Kidney (tissue), 13 donors: ENCODE measurements at regions not wholly inside any gene's neighbourhood (a gene's known extent, or its start where the extent isn't known, plus 50 kb on each side); places are given as distances from the start of the nearest gene placed in this dataset.
A peak's percentile ranks its signal among the peaks of the same experiment; 100 is the strongest.

Experiments
- DNase-seq, 5 donors: peaks; one replicate each; pipeline ENCODE4 v3.0.0-alpha.2; 2013 to 2020
- FAIRE-seq: peaks from 2 replicates; lab custom pipeline; 2012; peaks lifted over from hg19 to GRCh38; lab: Jason Lieb, UNC
- H3K27ac ChIP-seq, 2 donors: one replicate each; pipeline ENCODE4 v1.7.0; 2013; ENCODE audit warnings: low read depth in 2 of 2, low read length in 2 of 2, inconsistent platforms in 1 of 2
- H3K27me3 ChIP-seq: one replicate; pipeline ENCODE4 v1.7.1; 2013; ENCODE audit warnings: low read length, inconsistent platforms; ENCODE audit not compliant: control insufficient read depth, insufficient read depth
- H3K36me3 ChIP-seq, 3 donors: one replicate each; pipeline versions ENCODE4 v1.7.0 to v1.7.1; 2013; ENCODE audit warnings: low read length in 3 of 3, control low read depth in 1 of 3, inconsistent platforms in 1 of 3; ENCODE audit not compliant: insufficient read depth in 3 of 3, control insufficient read depth in 2 of 3
- H3K4me1 ChIP-seq, 3 donors: one replicate each; pipeline versions ENCODE4 v1.7.0 to v1.7.1; 2013; ENCODE audit warnings: low read length in 3 of 3, inconsistent platforms in 1 of 3, low read depth in 1 of 3; ENCODE audit not compliant: control insufficient read depth in 2 of 3, insufficient read depth in 2 of 3
- H3K4me3 ChIP-seq, 3 donors: one replicate each; pipeline versions ENCODE4 v1.7.0 to v1.8.1; 2013; ENCODE audit warnings: low read length in 3 of 3, control low read depth in 1 of 3, inconsistent platforms in 1 of 3
- H3K9ac ChIP-seq, 3 donors: one replicate each; pipeline versions ENCODE4 v1.7.0 to v1.7.1; 2013; ENCODE audit warnings: low read length in 3 of 3, control low read depth in 1 of 3, inconsistent platforms in 1 of 3
- H3K9me3 ChIP-seq, 3 donors: one replicate each; pipeline versions ENCODE4 v1.7.0 to v1.7.1; 2013; ENCODE audit warnings: low read length in 3 of 3, control low read depth in 1 of 3, inconsistent platforms in 1 of 3; ENCODE audit not compliant: control insufficient read depth in 2 of 3, insufficient read depth in 1 of 3
- CTCF ChIP-seq: IDR thresholded peaks from 3 replicates; pipeline ENCODE4 v1.5.1; 2012; ENCODE audit warnings: mild to moderate bottlenecking, moderate library complexity, borderline replicate concordance; ENCODE audit not compliant: insufficient read depth; ENCODE audit errors: extremely low read depth
- intact Hi-C: fragments of 100-400 bp; cut with DNase I; formaldehyde crosslinking; loops from one replicate; pipeline ENCODE4 v1.11.1; 2022
- donor health status: control.
- donor health status: control.
- donor health status: control.
- donor health status: control.
- donor health status: control.
- donor health status: DM: yes; HTN: yes; CAD: no.
- donor health status: Normal renal cell carcinoma (clear cell type).

GRCh38 chr18:78721981-78722380 is 257.6 kb upstream of the SALL3 start:
- no peak overlapping the region for H3K9ac ChIP-seq
- no peak for FAIRE-seq
- intact Hi-C loops: no loop called here
- H3K9me3 ChIP-seq: no peaks in the 10 kb centered on the region
- TF ChIP-seq CTCF: no peak
- H3K4me3 ChIP-seq: no peak overlapping the region
- H3K4me1 ChIP-seq: no peaks in the 10 kb centered on the region
- peak in 4 of 5 donors; percentile 18 to 47 (median 23) for DNase-seq
- H3K27me3 ChIP-seq: no peaks in the 10 kb centered on the region
- no peaks in the 10 kb centered on the region for H3K36me3 ChIP-seq
- no peak overlapping the region for H3K27ac ChIP-seq

- no peak for TF ChIP-seq CTCF
- DNase-seq (peak in 4 of 5 donors; percentile 28 to 78 (median 52)), FAIRE-seq (no peak)
- Histone ChIP-seq H3K9ac (no peak overlapping the region), H3K36me3 (no peaks in the 10 kb centered on the region), H3K4me1 (no peaks in the 10 kb centered on the region), H3K9me3 (no peaks in the 10 kb centered on the region), H3K4me3 (no peak overlapping the region), H3K27ac (no peak overlapping the region), H3K27me3 (no peaks in the 10 kb centered on the region)
- intact Hi-C loops: no loop called here
Measured at GRCh38 chr18:78722386-78722785, 257.2 kb upstream of the SALL3 start.

- no peaks in the 10 kb centered on the region for H3K4me1 ChIP-seq
- peak in 2 of 5 donors; percentile 16 to 55 for DNase-seq
- FAIRE-seq: no peak
- no peak overlapping the region for H3K4me3 ChIP-seq
- intact Hi-C loops: no loop called here
- TF ChIP-seq CTCF: no peak
- no peak overlapping the region for H3K9ac ChIP-seq
- H3K9me3 ChIP-seq: no peaks in the 10 kb centered on the region
- H3K27me3 ChIP-seq: no peaks in the 10 kb centered on the region
- H3K27ac ChIP-seq: no peak overlapping the region
- H3K36me3 ChIP-seq: no peaks in the 10 kb centered on the region
Measured at GRCh38 chr18:78722929-78723710, 256.5 kb upstream of the SALL3 start.
